Psoas muscle (tissue), 7 donors: ENCODE measurements at regions not wholly inside any gene's neighbourhood (a gene's known extent, or its start where the extent isn't known, plus 50 kb on each side); places are given as distances from the start of the nearest gene placed in this dataset.

Experiments
- ATAC-seq, 4 donors: fragments of 200-7000 bp; cut with Tn5 transposase; one replicate each; pipeline ENCODE4 v1.9.1; 2020; ENCODE audit warnings: moderate library complexity in 3 of 4, mild to moderate bottlenecking in 2 of 4
- DNase-seq, 2 donors: peaks; one replicate each; pipeline ENCODE4 v3.0.0-alpha.2; 2020
- H3K27ac ChIP-seq: fragments of 200-600 bp; one replicate; pipeline ENCODE4 v1.8.0; 2022
- H3K27me3 ChIP-seq, 3 donors: fragments of 200-600 bp in 1 of 3; one replicate each; pipeline versions ENCODE4 v1.6.1 to v1.8.0; 2013 to 2022; ENCODE audit warnings: low read length in 2 of 3, mild to moderate bottlenecking in 2 of 3, moderate library complexity in 1 of 3; ENCODE audit not compliant: insufficient read depth in 3 of 3
- H3K36me3 ChIP-seq, 2 donors: fragments of 200-600 bp in 1 of 2; one replicate each; pipeline versions ENCODE4 v1.6.1 to v1.8.0; 2013 to 2022; ENCODE audit warnings: low read depth in 1 of 2, mild to moderate bottlenecking in 1 of 2, moderate library complexity in 1 of 2; ENCODE audit not compliant: insufficient read depth in 1 of 2
- H3K4me1 ChIP-seq: fragments of 200-600 bp; one replicate; pipeline ENCODE4 v1.8.0; 2022
- H3K4me3 ChIP-seq: fragments of 200-600 bp; one replicate; pipeline ENCODE4 v1.8.0; 2022; ENCODE audit warnings: mild to moderate bottlenecking
- H3K9me3 ChIP-seq: fragments of 200-600 bp; one replicate; pipeline ENCODE4 v1.8.0; 2022
- CTCF ChIP-seq: fragments of 200-600 bp; IDR thresholded peaks from one replicate; pipeline ENCODE4 v1.8.0; 2022; ENCODE audit warnings: antibody characterized with exemption
- WGBS, 3 donors: extraction: QIAGEN DNeasy Blood & Tissue Kit; methylation state at CpG; one replicate each; pipeline versions ENCODE4 v1.1.6 to v1.1.7; 2013; 5-methylcytosine and 5-hydroxymethylcytosine counted together
- intact Hi-C, 2 donors: fragments of 100-400 bp; cut with DNase I; formaldehyde crosslinking; loops; one replicate each; pipeline versions ENCODE4 v1.11.0 to v1.14.2; 2022
- donor health status: healthy with polysubstance abuse.
- donor health status: DM: no; HTN: no; CAD: no; lungs with moderate emphysema.
- donor health status: Bipolar disorder and iron deficiency.
- donor health status: healthy.
- donor health status: DM: yes; HTN: yes; CAD: no.
- donor health status: DM: no; HTN: no; CAD: no.
- donor health status: DM: yes; HTN: yes; CAD: no.

DNA sequence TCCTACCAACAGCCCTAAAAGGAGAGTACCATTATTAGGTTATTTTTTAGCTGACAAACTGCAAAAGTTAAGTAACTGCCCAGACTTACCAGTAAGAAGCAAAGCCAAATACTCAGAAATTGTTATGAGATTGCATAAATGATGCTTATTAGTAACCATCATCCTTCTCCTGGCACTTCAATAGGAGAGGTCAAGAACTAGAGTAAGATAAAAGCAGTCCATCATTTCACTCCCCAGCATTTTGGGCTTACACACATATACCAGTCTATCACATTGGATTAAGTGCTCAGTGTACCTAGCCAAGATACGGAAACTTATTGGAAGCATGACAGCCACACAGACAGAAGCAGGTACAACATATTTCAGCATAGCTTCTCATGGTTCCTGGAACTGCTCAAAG, 142.8 kb upstream of the EGR2 start:
- no peak for DNase-seq
- H3K4me3 ChIP-seq, result no peak overlapping the region
- TF ChIP-seq CTCF, result no peak
- no peaks in the 10 kb centered on the region for H3K27me3 ChIP-seq
- H3K27ac ChIP-seq, result no peak overlapping the region
- H3K36me3 ChIP-seq, result no peaks in the 10 kb centered on the region
- intact Hi-C loops, result no loop called here
- ATAC-seq, result no peak
- WGBS, 3 donors, result 41 to 73% (median 44%) methylated on average over 1 of the region's 1 CpG
- no peaks in the 10 kb centered on the region for H3K9me3 ChIP-seq
- peaks cover 3% of the 10 kb centered on the region for H3K4me1 ChIP-seq

DNA sequence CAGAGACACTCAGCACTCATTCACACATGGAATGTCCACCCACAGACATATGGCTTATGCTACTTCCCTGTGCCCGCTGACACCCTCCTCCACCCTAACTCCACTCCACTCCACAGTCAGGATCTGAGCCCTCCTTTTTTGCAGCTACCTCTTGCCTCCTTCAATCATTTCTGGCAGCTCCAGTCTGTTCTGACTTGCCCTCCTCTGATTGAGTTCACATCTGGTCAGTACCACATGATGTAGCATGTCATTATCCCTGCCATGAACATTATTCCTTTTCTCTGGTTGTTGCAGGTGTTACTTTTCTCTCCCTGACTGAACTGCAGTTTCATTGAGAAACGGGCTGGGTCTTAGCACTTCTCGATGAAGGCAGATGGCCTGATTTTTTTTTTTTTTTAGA, 130.1 kb upstream of the EGR2 start:
- TF ChIP-seq CTCF, result no peak
- Histone ChIP-seq H3K36me3 (no peaks in the 10 kb centered on the region), H3K4me1 (no peaks in the 10 kb centered on the region), H3K27me3 (no peaks in the 10 kb centered on the region), H3K4me3 (no peak overlapping the region), H3K27ac (no peak overlapping the region), H3K9me3 (no peaks in the 10 kb centered on the region)
- WGBS, 3 donors, result 42 to 58% (median 53%) methylated on average over 3 of the region's 3 CpGs
- intact Hi-C loops, result no loop called here
- DNase-seq (no peak), ATAC-seq (no peak)

DNA sequence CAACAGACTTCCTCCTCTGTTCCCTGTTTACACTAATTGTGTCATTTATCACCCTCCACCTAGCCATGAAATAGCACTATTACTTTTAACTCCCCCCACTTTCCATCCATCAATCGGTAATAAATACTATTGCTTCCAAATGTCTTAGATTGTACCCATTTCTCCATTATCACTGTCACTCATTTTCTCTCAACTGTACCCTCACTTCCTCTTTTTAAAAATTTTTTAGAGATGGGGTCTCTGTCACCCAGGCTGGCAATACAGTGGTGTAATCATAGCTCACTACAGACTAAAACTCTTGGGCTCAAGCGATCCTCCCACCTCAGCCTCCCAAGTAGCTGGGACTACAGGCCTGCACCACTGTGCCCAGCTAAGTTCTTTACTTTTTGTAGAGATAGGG, 123.5 kb upstream of the EGR2 start:
- H3K27ac ChIP-seq, result no peak overlapping the region

GRCh38 chr10:62938672-62939071, 122.5 kb upstream of the EGR2 start:
- intact Hi-C loops, result no loop called here

More for the DNA sequence above, 123.5 kb upstream of the EGR2 start:
- intact Hi-C loops, result no loop called here
- WGBS, 3 donors, result 96 to 98% (median 96%) methylated on average over 2 of the region's 2 CpGs
- no peaks in the 10 kb centered on the region for H3K27me3 ChIP-seq
- DNase-seq (no peak), ATAC-seq (no peak)
- no peak for TF ChIP-seq CTCF
- no peaks in the 10 kb centered on the region for H3K4me1 ChIP-seq
- no peaks in the 10 kb centered on the region for H3K36me3 ChIP-seq
- H3K9me3 ChIP-seq, result no peaks in the 10 kb centered on the region
- no peak overlapping the region for H3K4me3 ChIP-seq

More at GRCh38 chr10:62938672-62939071, 122.5 kb upstream of the EGR2 start:
- Histone ChIP-seq H3K4me1 (no peaks in the 10 kb centered on the region), H3K4me3 (no peak overlapping the region), H3K27me3 (no peaks in the 10 kb centered on the region), H3K9me3 (no peaks in the 10 kb centered on the region), H3K27ac (no peak overlapping the region), H3K36me3 (no peaks in the 10 kb centered on the region)
- WGBS, 3 donors, result 69 to 89% (median 80%) methylated on average over 5 of the region's 5 CpGs
- DNase-seq (no peak), ATAC-seq (no peak)
- TF ChIP-seq CTCF, result no peak
